H1 (cell line): ENCODE measurements at regions not wholly inside any gene's neighbourhood (a gene's known extent, or its start where the extent isn't known, plus 50 kb on each side); places are given as distances from the start of the nearest gene placed in this dataset.
A peak's percentile ranks its signal among the peaks of the same experiment; 100 is the strongest.

Experiments used
- CTCF ChIA-PET: fragments of 300-600 bp; sonication (Branson Sonifier 250); formaldehyde crosslinking; loops from one replicate; lab custom pipeline; 2021; ENCODE audit not compliant: partially characterized antibody; lab: Charles Lee
- POLR2A ChIA-PET: fragments of 300-600 bp; sonication (Branson Sonifier 250); formaldehyde crosslinking; loops from one replicate; lab custom pipeline; 2021; ENCODE audit warnings: inconsistent platforms; ENCODE audit not compliant: partially characterized antibody; lab: Charles Lee
- DNase-seq, 2 experiments: peaks; one replicate each; pipeline versions ENCODE4 v3.0.0 to v3.0.0-alpha.2; 2010 to 2022; ENCODE audit warnings: low spot score in 2 of 2, low read depth in 1 of 2, mixed read lengths in 1 of 2
- FAIRE-seq: peaks from 2 replicates; lab custom pipeline; 2011; peaks lifted over from hg19 to GRCh38; lab: Jason Lieb, UNC
- H2AFZ ChIP-seq: 2 replicates; pipeline ENCODE4 v1.8.1; 2012; ENCODE audit warnings: low read length, inconsistent platforms
- H2AK5ac ChIP-seq: 2 replicates; pipeline ENCODE4 v1.6.1; 2013; ENCODE audit warnings: low read depth, low read length
- H2BK120ac ChIP-seq: replicated peaks from 2 replicates; pipeline ENCODE3; 2013; ENCODE audit warnings: low read depth, low read length, inconsistent platforms
- H2BK12ac ChIP-seq: 2 replicates; pipeline ENCODE4 v1.6.1; 2013; ENCODE audit warnings: low read depth, low read length
- H2BK15ac ChIP-seq: 2 replicates; pipeline ENCODE4 v1.6.1; 2013; ENCODE audit warnings: low read length
- H2BK20ac ChIP-seq: 2 replicates; pipeline ENCODE4 v1.6.1; 2013; ENCODE audit warnings: low read length
- H2BK5ac ChIP-seq: 2 replicates; pipeline ENCODE4 v1.6.1; 2013; ENCODE audit warnings: low read depth, low read length
- H3K14ac ChIP-seq: 2 replicates; pipeline ENCODE4 v1.6.1; 2013; ENCODE audit warnings: inconsistent platforms; ENCODE audit not compliant: insufficient read length
- H3K18ac ChIP-seq: 2 replicates; pipeline ENCODE4 v1.6.1; 2013; ENCODE audit warnings: low read length; ENCODE audit errors: extremely low read depth
- H3K23ac ChIP-seq: 2 replicates; pipeline ENCODE4 v1.6.1; 2013; ENCODE audit warnings: inconsistent platforms; ENCODE audit not compliant: insufficient read length
- H3K23me2 ChIP-seq: 2 replicates; pipeline ENCODE4 v1.6.1; 2013; ENCODE audit warnings: low read depth, low read length
- H3K27ac ChIP-seq: 2 replicates; pipeline ENCODE4 v1.6.1; 2011; ENCODE audit warnings: low read depth, low read length, inconsistent platforms
- H3K27me3 ChIP-seq, 4 experiments: replicated peaks in 1 of 4; 1 replicate in 1 of 4; 2 replicates in 3 of 4; pipeline versions ENCODE4 v1.6.1 to v1.8.1; 2011 to 2013; ENCODE audit warnings: low read length in 3 of 4, mild to moderate bottlenecking in 3 of 4, inconsistent platforms in 2 of 4, mixed read lengths in 2 of 4, moderate library complexity in 1 of 4; ENCODE audit not compliant: control insufficient read depth in 3 of 4, insufficient read depth in 3 of 4; ENCODE audit errors: extremely low read depth in 1 of 4
- H3K36me3 ChIP-seq, 4 experiments: 2 replicates each; pipeline versions ENCODE4 v1.6.1 to v1.8.1; 2011 to 2013; ENCODE audit warnings: mild to moderate bottlenecking in 4 of 4, low read length in 3 of 4, moderate library complexity in 2 of 4, control low read depth in 1 of 4, inconsistent platforms in 1 of 4; ENCODE audit not compliant: insufficient read depth in 4 of 4, control insufficient read depth in 2 of 4
- H3K4ac ChIP-seq: replicated peaks from 2 replicates; pipeline ENCODE3; 2013; ENCODE audit warnings: low read length, low read depth, mixed read lengths, inconsistent platforms; ENCODE audit not compliant: insufficient read length
- H3K4me1 ChIP-seq, 4 experiments: replicated peaks in 1 of 4; 1 replicate in 1 of 4; 2 replicates in 3 of 4; pipeline versions ENCODE4 v1.6.1 to v1.8.1; 2011 to 2013; ENCODE audit warnings: low read length in 3 of 4, inconsistent platforms in 2 of 4, mixed read lengths in 1 of 4; ENCODE audit not compliant: insufficient read depth in 4 of 4, control insufficient read depth in 3 of 4
- H3K4me2 ChIP-seq, 2 experiments: 2 replicates each; pipeline versions ENCODE4 v1.6.1 to v1.8.1; 2011 to 2013; ENCODE audit warnings: low read depth in 2 of 2, low read length in 2 of 2, control low read depth in 1 of 2, inconsistent platforms in 1 of 2, mild to moderate bottlenecking in 1 of 2; ENCODE audit not compliant: insufficient read depth in 1 of 2
- H3K4me3 ChIP-seq, 4 experiments: fragments of 200-600, 300-600 bp in 1 of 4; sonication (generic), shearing (Covaris generic), sonication (Bioruptor Twin) in 1 of 4; 2 replicates each; pipeline versions ENCODE4 v1.5.1 to v1.8.1; 2011 to 2016; ENCODE audit warnings: low read length in 4 of 4, low read depth in 3 of 4, control low read depth in 2 of 4, inconsistent platforms in 2 of 4, mild to moderate bottlenecking in 2 of 4, mixed read lengths in 1 of 4, moderate library complexity in 1 of 4; ENCODE audit not compliant: insufficient read depth in 2 of 4; ENCODE audit errors: extremely low read depth in 1 of 4
- H3K56ac ChIP-seq: replicated peaks from 2 replicates; pipeline ENCODE3; 2013; ENCODE audit warnings: low read depth, mild to moderate bottlenecking, mixed read lengths, low read length, inconsistent platforms; ENCODE audit not compliant: insufficient read length
- H3K79me1 ChIP-seq: 2 replicates; pipeline ENCODE4 v1.6.1; 2013; ENCODE audit warnings: low read depth, low read length, control low read depth
- H3K79me2 ChIP-seq, 2 experiments: 2 replicates each; pipeline versions ENCODE4 v1.6.1 to v1.8.1; 2012 to 2013; ENCODE audit warnings: low read length in 2 of 2, mild to moderate bottlenecking in 2 of 2, inconsistent platforms in 1 of 2; ENCODE audit not compliant: insufficient read depth in 2 of 2, control insufficient read depth in 1 of 2
- H3K9ac ChIP-seq, 4 experiments: replicated peaks in 1 of 4; 1 replicate in 1 of 4; 2 replicates in 3 of 4; pipeline versions ENCODE4 v1.6.1 to v1.8.1; 2011 to 2013; ENCODE audit warnings: low read depth in 3 of 4, low read length in 3 of 4, control low read depth in 2 of 4, mild to moderate bottlenecking in 2 of 4, moderate library complexity in 2 of 4, inconsistent platforms in 1 of 4; ENCODE audit errors: extremely low read depth in 1 of 4
- H3K9me3 ChIP-seq, 2 experiments: 2 replicates each; pipeline versions ENCODE4 v1.6.1 to v1.8.1; 2012 to 2013; ENCODE audit warnings: mild to moderate bottlenecking in 2 of 2, moderate library complexity in 2 of 2, control low read depth in 1 of 2, inconsistent platforms in 1 of 2, low read depth in 1 of 2, low read length in 1 of 2, mixed read lengths in 1 of 2; ENCODE audit not compliant: insufficient read depth in 2 of 2
- H4K20me1 ChIP-seq, 2 experiments: replicated peaks in 1 of 2; 2 replicates each; pipeline versions ENCODE3 to v1.8.1; 2011 to 2013; ENCODE audit warnings: inconsistent platforms in 2 of 2, low read length in 2 of 2, mild to moderate bottlenecking in 1 of 2; ENCODE audit not compliant: insufficient read depth in 2 of 2, control insufficient read depth in 1 of 2
- H4K5ac ChIP-seq: 2 replicates; pipeline ENCODE4 v1.6.1; 2013; ENCODE audit warnings: low read length, low read depth, mixed read lengths, inconsistent platforms; ENCODE audit not compliant: insufficient read length
- H4K8ac ChIP-seq: 2 replicates; pipeline ENCODE4 v1.8.0; 2013; ENCODE audit warnings: mild to moderate bottlenecking, moderate library complexity, low read length, inconsistent platforms; ENCODE audit not compliant: insufficient read depth; ENCODE audit errors: extremely low read depth
- H4K91ac ChIP-seq: replicated peaks from 2 replicates; pipeline ENCODE3; 2013; ENCODE audit warnings: low read length, mixed read lengths, inconsistent platforms; ENCODE audit not compliant: insufficient read length
- EGR1 ChIP-seq: IDR thresholded peaks from 2 replicates; pipeline ENCODE4 v1.6.1; 2011; ENCODE audit warnings: low read depth, low read length, borderline replicate concordance
- SUZ12 ChIP-seq: fragments of 200-600 bp; sonication (generic); IDR thresholded peaks from 2 replicates; pipeline ENCODE4 v1.6.1; 2012; ENCODE audit warnings: mild to moderate bottlenecking, inconsistent platforms, low read length, moderate library complexity, mixed read lengths
- WGBS, 2 experiments: shearing (Covaris generic) in 1 of 2; methylation state at CpG; one replicate each; pipeline versions ENCODE4 v1.1.6 to v1.1.7; 2013 to 2015; ENCODE audit warnings: low lambda C conversion rate in 2 of 2, mixed read lengths in 2 of 2, inconsistent platforms in 1 of 2, low coverage in 1 of 2, missing lambda C conversion rate in 1 of 2; ENCODE audit not compliant: insufficient replicate concordance in 2 of 2, insufficient coverage in 1 of 2, insufficient read length in 1 of 2; ENCODE audit errors: extremely low coverage in 1 of 2, missing lambda C conversion rate in 1 of 2; 5-methylcytosine and 5-hydroxymethylcytosine counted together

DNA sequence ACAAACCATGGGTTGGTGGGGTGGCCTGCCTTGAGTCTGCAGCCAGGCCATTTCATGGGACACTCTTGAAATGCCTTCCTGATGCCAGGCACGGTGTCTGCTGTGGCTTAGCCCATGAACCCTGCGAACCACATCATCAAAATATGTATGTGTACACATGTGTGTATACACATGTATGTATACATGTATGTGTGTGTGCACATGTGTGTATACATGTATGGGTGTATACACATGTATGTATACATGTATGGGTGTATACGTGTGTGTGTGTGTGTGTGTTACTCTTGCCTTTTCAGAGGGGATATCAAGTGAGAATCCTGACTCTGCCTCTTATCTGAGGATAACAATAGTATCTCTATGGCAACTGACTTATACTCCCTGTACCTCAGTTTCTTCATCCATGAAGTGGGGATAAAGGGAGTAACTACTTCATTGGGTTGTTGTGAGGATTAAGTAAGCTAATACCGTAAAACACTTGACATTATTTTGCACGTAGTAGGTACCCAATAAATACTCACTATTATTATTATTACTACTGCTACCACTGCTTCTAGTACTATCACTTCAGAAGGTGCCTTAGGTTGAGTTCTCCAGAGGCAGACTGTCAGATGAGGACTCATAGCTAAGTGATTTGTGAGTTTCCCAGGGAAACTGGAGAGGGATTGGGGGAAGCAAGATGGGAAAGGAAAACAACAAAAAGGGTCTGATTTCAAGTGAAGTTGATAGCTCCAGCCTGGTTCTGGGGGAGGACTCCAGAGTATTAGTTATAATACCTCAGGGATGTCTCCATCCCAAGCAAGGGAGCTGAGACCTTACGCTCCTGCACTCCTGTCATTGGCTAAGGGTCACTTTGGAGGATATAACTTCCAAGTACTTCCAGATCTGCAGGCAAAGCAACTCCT lies 110.5 kb downstream of the VEGFA start:
- Histone ChIP-seq H3K4me1 (peaks cover 0 to 4% (median 0%) of the 10 kb centered on the region in 4 experiments; a peak in 3 of 7 replicates), H4K8ac (no peak overlapping the region; the same call in 1 of the 2 replicates), H4K91ac (no peak overlapping the region), H2BK5ac (no peak overlapping the region), H4K5ac (no peak overlapping the region), H3K56ac (no peak overlapping the region), H3K4ac (no peak overlapping the region), H2BK12ac (no peak overlapping the region), H3K9ac (no peak overlapping the region), H2BK120ac (no peak overlapping the region), H2BK15ac (no peak overlapping the region), H3K14ac (no peak overlapping the region)
- 76% methylated on average over 6 of the region's 6 CpGs; no CpG with 5 or more reads in 1 of the 2 experiments for WGBS, 2 experiments
- CTCF ChIA-PET = interaction anchor here (0.6 to 2.5 kb wide), 6 partner anchors 13 to 110 kb away, joined by 3 to 10 read pairs (median 4); no protein-coding TSS in a partner anchor
- POLR2A ChIA-PET = interaction anchor here (1.1 to 1.4 kb wide), 2 partner anchors 13 to 251 kb away, joined by 3 read pairs; partner anchors contain the start of gene GTPBP2
- TF ChIP-seq SUZ12 (0 out of 2 replicates have a peak, but pooled peaks have one; percentile 14), EGR1 (no peak)
- TF ChIP-seq, all 59 proteins: peak for 1
- Histone ChIP-seq H3K36me3 (no peaks in the 10 kb centered on the region), H3K79me1 (no peaks in the 10 kb centered on the region), H3K27me3 (peaks cover 0 to 2% (median 0%) of the 10 kb centered on the region in 4 experiments; a peak in 1 of 7 replicates), H3K27ac (no peak overlapping the region), H3K23me2 (no peaks in the 10 kb centered on the region), H2BK20ac (no peak overlapping the region), H3K4me2 (no peak overlapping the region), H3K23ac (no peak overlapping the region), H2AFZ (no peak overlapping the region), H4K20me1 (no peaks in the 10 kb centered on the region), H3K18ac (no peak overlapping the region), H3K9me3 (no peaks in the 10 kb centered on the region), H3K4me3 (no peak overlapping the region), H2AK5ac (no peak overlapping the region), H3K79me2 (no peaks in the 10 kb centered on the region)
- FAIRE-seq (no peak), DNase-seq (no peak)
